GM21717 (cell line): ENCODE measurements at regions not wholly inside any gene's neighbourhood (a gene's known extent, or its start where the extent isn't known, plus 50 kb on each side); places are given as distances from the start of the nearest gene placed in this dataset.
A peak's percentile ranks its signal among the peaks of the same experiment; 100 is the strongest.
"Not testable (repeated sequence)": the region's sequence is repeated elsewhere in the genome, so short reads cannot be mapped to it uniquely, and the experiment has no call there.

Experiments used
- ATAC-seq: cut with Tn5 transposase; IDR thresholded peaks from one replicate; pipeline ENCODE4 v1.9.1; 2021; ENCODE audit warnings: mild to moderate bottlenecking, moderate library complexity; ENCODE audit not compliant: unreplicated experiment

GRCh38 chr6:91080871-91081270 lies 494.0 kb upstream of the MAP3K7 start:
- ATAC-seq, result no peak

- no peak for ATAC-seq
These were observed 493.1 kb upstream of the MAP3K7 start for GRCh38 chr6:91079969-91080368.

GRCh38 chr6:91075244-91075976 lies 488.5 kb upstream of the MAP3K7 start:
- no peak for ATAC-seq

- ATAC-seq, result no peak
These were observed 476.5 kb upstream of the MAP3K7 start for GRCh38 chr6:91063362-91063761.

- no peak for ATAC-seq
These were observed 470.8 kb upstream of the MAP3K7 start for GRCh38 chr6:91057689-91058088.

- ATAC-seq, result no peak
These were observed 469.1 kb upstream of the MAP3K7 start for GRCh38 chr6:91055959-91056358.

- not testable (repeated sequence) for ATAC-seq
These were observed 465.9 kb upstream of the MAP3K7 start for GRCh38 chr6:91052473-91053450.

- no peak for ATAC-seq
These were observed 458.3 kb upstream of the MAP3K7 start for GRCh38 chr6:91045161-91045560.

- no peak for ATAC-seq
These were observed 456.9 kb upstream of the MAP3K7 start for GRCh38 chr6:91043751-91044150.

GRCh38 chr6:91042656-91043055 lies 455.8 kb upstream of the MAP3K7 start:
- ATAC-seq, result no peak

GRCh38 chr6:91033964-91034363 lies 447.1 kb upstream of the MAP3K7 start:
- ATAC-seq, result no peak

- no peak for ATAC-seq
These were observed 444.7 kb upstream of the MAP3K7 start for GRCh38 chr6:91031581-91031980.

GRCh38 chr6:91029211-91029610 lies 442.3 kb upstream of the MAP3K7 start:
- no peak for ATAC-seq

GRCh38 chr6:91023529-91023928 lies 436.7 kb upstream of the MAP3K7 start:
- no peak for ATAC-seq

GRCh38 chr6:91020744-91021143 lies 433.9 kb upstream of the MAP3K7 start:
- peak; percentile 87 for ATAC-seq

- ATAC-seq, result no peak
These were observed 431.7 kb upstream of the MAP3K7 start for GRCh38 chr6:91018586-91018985.

- ATAC-seq, result no peak
These were observed 426.6 kb upstream of the MAP3K7 start for GRCh38 chr6:91013511-91013910.

- ATAC-seq, result no peak
These were observed 410.2 kb upstream of the MAP3K7 start for GRCh38 chr6:90997076-90997475.

GRCh38 chr6:90993770-90994169 lies 406.9 kb upstream of the MAP3K7 start:
- no peak for ATAC-seq

- ATAC-seq, result no peak
These were observed 402.9 kb upstream of the MAP3K7 start for GRCh38 chr6:90989763-90990162.

GRCh38 chr6:90984066-90984465 lies 397.2 kb upstream of the MAP3K7 start:
- no peak for ATAC-seq

- no peak for ATAC-seq
These were observed 396.6 kb upstream of the MAP3K7 start for GRCh38 chr6:90983462-90983861.
